Naive thymus-derived CD4-positive, alpha-beta T cell (primary cell): ENCODE measurements at regions not wholly inside any gene's neighbourhood (a gene's known extent, or its start where the extent isn't known, plus 50 kb on each side); places are given as distances from the start of the nearest gene placed in this dataset.

Experiments
- ATAC-seq: fragments of 150-1000 bp; cut with Tn5 transposase; 2 replicates; pipeline ENCODE4 v1.10.0; 2021; ENCODE audit warnings: mild to moderate bottlenecking, moderate library complexity
- CTCF ChIA-PET: fragments of 350-600 bp; sonication (Branson Sonifier 250); formaldehyde crosslinking; loops from one replicate; lab custom pipeline; 2021; ENCODE audit warnings: antibody characterized with exemption; lab: Charles Lee
- POLR2A ChIA-PET: fragments of 350-600 bp; sonication (Branson Sonifier 250); formaldehyde crosslinking; loops from one replicate; lab custom pipeline; 2021; ENCODE audit warnings: antibody characterized with exemption, inconsistent platforms; lab: Charles Lee
- DNase-seq, 9 donors: peaks; one replicate each; pipeline versions ENCODE4 v3.0.0 to v3.0.0-alpha.2; 2020 to 2022; ENCODE audit warnings: mixed read lengths in 1 of 9
- H3K27ac ChIP-seq: one replicate; pipeline ENCODE4 v1.7.0; 2013; ENCODE audit warnings: mild to moderate bottlenecking, low read depth, low read length, moderate library complexity
- H3K27me3 ChIP-seq, 2 donors: one replicate each; pipeline ENCODE4 v1.7.0; 2013; ENCODE audit warnings: low read length in 2 of 2, mild to moderate bottlenecking in 2 of 2, moderate library complexity in 2 of 2; ENCODE audit not compliant: control insufficient read depth in 2 of 2, insufficient read depth in 2 of 2
- H3K36me3 ChIP-seq, 3 experiments: 1 replicate in 2 of 3; 2 replicates in 1 of 3; pipeline ENCODE4 v1.7.0; 2013; ENCODE audit warnings: low read length in 3 of 3, mild to moderate bottlenecking in 3 of 3, moderate library complexity in 1 of 3; ENCODE audit not compliant: insufficient read depth in 3 of 3, control insufficient read depth in 2 of 3
- H3K4me1 ChIP-seq, 2 donors: one replicate each; pipeline ENCODE4 v1.7.0; 2013; ENCODE audit warnings: low read length in 2 of 2, mild to moderate bottlenecking in 2 of 2, moderate library complexity in 1 of 2; ENCODE audit not compliant: control insufficient read depth in 2 of 2, insufficient read depth in 2 of 2
- H3K4me3 ChIP-seq: 2 replicates; pipeline ENCODE4 v1.7.0; 2013; ENCODE audit warnings: mild to moderate bottlenecking, low read length
- H3K9me3 ChIP-seq, 3 experiments: 1 replicate in 2 of 3; 2 replicates in 1 of 3; pipeline ENCODE4 v1.7.0; 2013; ENCODE audit warnings: low read length in 3 of 3; ENCODE audit not compliant: control insufficient read depth in 2 of 3
- H3K27ac Mint-ChIP-seq, 9 donors: one replicate each; pipeline ENCODE4 v1.8.0; 2020 to 2022; ENCODE audit warnings: mixed read lengths in 9 of 9, mild to moderate bottlenecking in 8 of 9, moderate library complexity in 5 of 9, inconsistent platforms in 2 of 9
- H3K27me3 Mint-ChIP-seq, 5 donors: one replicate each; pipeline ENCODE4 v1.8.0; 2021 to 2022; ENCODE audit warnings: mixed read lengths in 5 of 5, mild to moderate bottlenecking in 1 of 5
- H3K36me3 Mint-ChIP-seq, 5 donors: one replicate each; pipeline ENCODE4 v1.8.0; 2020 to 2022; ENCODE audit warnings: mixed read lengths in 5 of 5, mild to moderate bottlenecking in 3 of 5, inconsistent platforms in 1 of 5
- H3K4me1 Mint-ChIP-seq, 7 donors: one replicate each; pipeline ENCODE4 v1.8.0; 2020 to 2022; ENCODE audit warnings: mixed read lengths in 7 of 7, mild to moderate bottlenecking in 3 of 7, inconsistent platforms in 1 of 7
- H3K4me3 Mint-ChIP-seq, 10 donors: one replicate each; pipeline ENCODE4 v1.8.0; 2020 to 2022; ENCODE audit warnings: mild to moderate bottlenecking in 10 of 10, mixed read lengths in 10 of 10, moderate library complexity in 6 of 10, inconsistent platforms in 2 of 10
- H3K9me3 Mint-ChIP-seq, 11 donors: one replicate each; pipeline ENCODE4 v1.8.0; 2020 to 2022; ENCODE audit warnings: mixed read lengths in 11 of 11, mild to moderate bottlenecking in 4 of 11, inconsistent platforms in 1 of 11, moderate library complexity in 1 of 11
- intact Hi-C, 2 donors: fragments of 100-400 bp; cut with micrococcal nuclease; formaldehyde crosslinking; loops; one replicate each; pipeline ENCODE4 v1.15.1; 2023

DNA sequence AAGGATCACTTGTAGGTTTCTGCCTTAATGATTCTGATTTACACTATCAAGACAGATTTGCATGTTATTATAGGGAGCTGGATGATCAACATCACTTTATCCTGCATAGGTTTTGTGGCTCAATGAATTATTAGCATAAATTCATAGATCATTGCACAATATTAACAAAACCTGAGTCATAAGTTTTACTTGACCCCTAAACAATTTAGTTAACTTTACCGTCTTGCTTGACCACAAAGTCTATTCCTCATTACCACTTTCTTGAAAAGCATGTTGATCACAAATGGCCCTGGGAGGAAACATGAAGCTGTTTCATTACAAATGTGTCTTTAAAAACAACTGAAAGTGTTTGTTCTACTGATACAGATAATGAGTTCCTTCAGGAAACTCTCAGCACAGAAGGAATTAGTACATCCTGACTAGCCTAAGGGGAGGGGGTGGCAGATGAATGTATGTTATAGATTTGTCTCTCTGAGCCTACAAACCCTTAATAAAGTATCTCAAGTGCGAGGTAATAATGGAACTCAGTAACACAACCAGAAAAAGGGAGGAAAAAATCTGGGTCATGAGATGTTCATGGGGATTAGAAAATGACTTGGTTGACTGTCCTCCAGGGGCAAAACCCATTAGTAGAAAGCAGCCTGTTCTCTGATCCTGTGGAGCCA is 303.4 kb downstream of the PIK3C3 start:
- ChIA-PET CTCF (no interaction called here), POLR2A (no interaction called here)
- ATAC-seq (no peak), DNase-seq (no peak)
- Histone ChIP-seq H3K4me1 (no peaks in the 10 kb centered on the region), H3K27me3 (no peaks in the 10 kb centered on the region), H3K9me3 (no peaks in the 10 kb centered on the region), H3K27ac (no peak overlapping the region), H3K4me3 (no peak overlapping the region), H3K36me3 (no peaks in the 10 kb centered on the region)
- H3K4me3 Mint-ChIP-seq, result no peak overlapping the region
- H3K9me3 Mint-ChIP-seq, result peaks cover 0 to 14% (median 2%) of the 10 kb centered on the region in 11 donors
- H3K4me1 Mint-ChIP-seq, result peaks cover 0 to 1% (median 0%) of the 10 kb centered on the region in 7 donors
- H3K36me3 Mint-ChIP-seq, result no peaks in the 10 kb centered on the region
- H3K27ac Mint-ChIP-seq, result no peak overlapping the region
- intact Hi-C loops, result no loop called here
- H3K27me3 Mint-ChIP-seq, result no peaks in the 10 kb centered on the region

DNA sequence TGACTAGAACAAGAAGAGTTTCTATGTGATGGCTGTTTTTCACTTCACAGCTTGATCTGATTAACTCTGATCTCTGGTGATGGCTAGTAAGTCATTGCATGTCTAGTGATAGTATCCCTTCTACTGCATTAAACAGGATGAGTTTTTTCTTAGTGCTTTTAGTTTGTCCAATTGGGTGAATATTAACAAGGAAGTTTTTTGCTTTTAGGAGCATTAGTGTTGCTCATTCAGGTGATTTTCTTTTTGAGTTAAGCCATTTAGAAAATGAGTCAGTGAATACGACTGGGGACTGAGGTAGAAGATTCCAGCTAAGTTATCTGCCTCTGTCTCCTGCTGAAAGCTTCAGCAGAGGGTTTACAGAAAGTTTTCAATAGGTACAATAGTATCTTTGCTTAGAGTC is 306.7 kb downstream of the PIK3C3 start:
- H3K27me3 Mint-ChIP-seq, result no peaks in the 10 kb centered on the region
- Histone ChIP-seq H3K27ac (no peak overlapping the region), H3K4me3 (no peak overlapping the region), H3K9me3 (no peaks in the 10 kb centered on the region), H3K36me3 (no peaks in the 10 kb centered on the region), H3K27me3 (no peaks in the 10 kb centered on the region), H3K4me1 (no peaks in the 10 kb centered on the region)
- POLR2A ChIA-PET, result no interaction called here
- intact Hi-C loops, result no loop called here
- ATAC-seq (no peak), DNase-seq (no peak)
- H3K4me1 Mint-ChIP-seq, result no peaks in the 10 kb centered on the region
- H3K36me3 Mint-ChIP-seq, result no peaks in the 10 kb centered on the region
- CTCF ChIA-PET, result no interaction called here
- peaks cover 0 to 3% (median 0%) of the 10 kb centered on the region in 11 donors for H3K9me3 Mint-ChIP-seq
- no peak overlapping the region for H3K27ac Mint-ChIP-seq
- no peak overlapping the region for H3K4me3 Mint-ChIP-seq

DNA sequence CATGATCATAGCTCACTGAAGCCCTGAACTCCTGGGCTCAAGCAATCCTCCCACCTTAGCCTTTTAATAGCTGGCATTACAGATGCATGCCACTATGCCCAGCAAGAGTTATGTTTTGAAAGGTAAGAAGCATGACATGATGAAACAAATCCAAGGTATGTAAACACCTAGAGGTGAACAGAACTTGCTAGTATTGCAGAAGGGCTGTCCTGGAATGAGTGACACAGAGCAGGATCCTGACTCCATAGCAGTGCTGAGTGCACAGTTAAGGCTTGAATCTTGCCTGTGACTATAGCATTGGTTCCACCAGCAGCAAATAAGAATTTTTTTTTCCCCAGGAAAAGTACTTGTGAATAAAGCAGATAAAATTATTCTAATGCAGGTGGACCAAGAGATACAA is 309.5 kb downstream of the PIK3C3 start:
- Mint-ChIP-seq H3K36me3 (no peaks in the 10 kb centered on the region), H3K4me3 (no peak overlapping the region), H3K27me3 (peaks cover 0 to 3% (median 0%) of the 10 kb centered on the region in 5 donors), H3K4me1 (no peaks in the 10 kb centered on the region), H3K9me3 (peaks cover 0 to 3% (median 0%) of the 10 kb centered on the region in 11 donors), H3K27ac (no peak overlapping the region)
- no peak overlapping the region for H3K4me3 ChIP-seq
- DNase-seq (no peak), ATAC-seq (no peak)
- ChIA-PET CTCF (no interaction called here), POLR2A (no interaction called here)
- no peaks in the 10 kb centered on the region for H3K4me1 ChIP-seq
- H3K27ac ChIP-seq, result no peak overlapping the region
- intact Hi-C loops, result no loop called here
- no peaks in the 10 kb centered on the region for H3K9me3 ChIP-seq
- H3K36me3 ChIP-seq, result no peaks in the 10 kb centered on the region
- no peaks in the 10 kb centered on the region for H3K27me3 ChIP-seq

DNA sequence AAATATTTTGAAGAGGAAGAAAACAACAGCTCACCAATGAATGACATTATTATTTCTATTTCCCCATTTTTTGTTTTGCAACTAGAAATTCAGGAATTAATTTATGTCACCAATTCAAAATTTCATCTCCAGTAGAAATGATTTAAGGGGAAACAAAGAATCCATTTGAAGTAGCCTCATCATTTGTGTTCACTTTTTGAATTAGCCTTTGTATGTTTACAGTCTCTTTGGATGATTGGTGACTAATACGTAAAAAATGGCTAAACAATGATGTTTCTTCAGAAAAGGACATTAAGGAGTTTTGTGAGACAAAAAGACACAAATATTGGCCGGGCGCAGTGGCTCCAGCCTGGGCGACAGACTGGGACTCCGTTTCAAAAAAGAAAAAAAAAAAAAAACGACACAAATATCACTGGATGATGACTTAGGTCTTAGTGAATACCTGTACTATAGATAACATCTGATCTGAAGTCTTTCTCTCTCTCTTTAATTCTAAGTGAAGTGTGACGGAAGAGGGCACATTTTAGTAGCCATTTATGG is 313.2 kb downstream of the PIK3C3 start:
- Histone ChIP-seq H3K36me3 (no peaks in the 10 kb centered on the region), H3K4me3 (no peak overlapping the region), H3K27me3 (no peaks in the 10 kb centered on the region), H3K9me3 (no peaks in the 10 kb centered on the region), H3K4me1 (no peaks in the 10 kb centered on the region), H3K27ac (no peak overlapping the region)
- intact Hi-C loops, result no loop called here
- ChIA-PET POLR2A (no interaction called here), CTCF (no interaction called here)
- H3K4me1 Mint-ChIP-seq, result no peaks in the 10 kb centered on the region
- DNase-seq, result no peak
- no peaks in the 10 kb centered on the region for H3K36me3 Mint-ChIP-seq
- ATAC-seq, result no peak
- peaks cover 0 to 4% (median 0%) of the 10 kb centered on the region in 5 donors for H3K27me3 Mint-ChIP-seq
- peaks cover 0 to 3% (median 0%) of the 10 kb centered on the region in 11 donors for H3K9me3 Mint-ChIP-seq
- no peak overlapping the region for H3K4me3 Mint-ChIP-seq
- H3K27ac Mint-ChIP-seq, result no peak overlapping the region

DNA sequence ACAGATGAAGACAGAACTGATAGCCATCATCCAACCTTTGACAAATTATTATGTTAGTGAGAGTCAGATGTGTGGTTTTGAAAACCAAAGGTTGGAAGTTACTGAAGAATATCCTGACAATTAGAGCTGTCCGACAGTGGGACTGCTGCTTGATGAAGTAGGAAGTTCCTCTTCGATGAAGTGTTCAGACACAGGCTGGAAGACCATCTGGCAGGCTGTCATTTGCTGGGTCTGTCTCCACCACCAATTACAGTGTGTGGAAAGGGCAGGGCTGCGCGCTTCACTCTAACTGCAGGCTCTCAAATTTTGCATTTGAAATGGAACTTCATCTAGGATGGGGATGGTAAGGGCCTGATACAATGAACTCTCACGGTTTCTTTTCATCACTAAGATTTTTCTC is 313.8 kb downstream of the PIK3C3 start:
- ATAC-seq (no peak), DNase-seq (no peak)
- Mint-ChIP-seq H3K4me3 (no peak overlapping the region), H3K27me3 (peaks cover 0 to 4% (median 0%) of the 10 kb centered on the region in 5 donors), H3K36me3 (no peaks in the 10 kb centered on the region), H3K27ac (no peak overlapping the region), H3K9me3 (peaks cover 0 to 3% (median 0%) of the 10 kb centered on the region in 11 donors), H3K4me1 (no peaks in the 10 kb centered on the region)
- no peaks in the 10 kb centered on the region for H3K36me3 ChIP-seq
- H3K9me3 ChIP-seq, result no peaks in the 10 kb centered on the region
- H3K4me3 ChIP-seq, result no peak overlapping the region
- no peaks in the 10 kb centered on the region for H3K4me1 ChIP-seq
- POLR2A ChIA-PET, result no interaction called here
- intact Hi-C loops, result no loop called here
- no peak overlapping the region for H3K27ac ChIP-seq
- CTCF ChIA-PET, result no interaction called here
- H3K27me3 ChIP-seq, result no peaks in the 10 kb centered on the region

DNA sequence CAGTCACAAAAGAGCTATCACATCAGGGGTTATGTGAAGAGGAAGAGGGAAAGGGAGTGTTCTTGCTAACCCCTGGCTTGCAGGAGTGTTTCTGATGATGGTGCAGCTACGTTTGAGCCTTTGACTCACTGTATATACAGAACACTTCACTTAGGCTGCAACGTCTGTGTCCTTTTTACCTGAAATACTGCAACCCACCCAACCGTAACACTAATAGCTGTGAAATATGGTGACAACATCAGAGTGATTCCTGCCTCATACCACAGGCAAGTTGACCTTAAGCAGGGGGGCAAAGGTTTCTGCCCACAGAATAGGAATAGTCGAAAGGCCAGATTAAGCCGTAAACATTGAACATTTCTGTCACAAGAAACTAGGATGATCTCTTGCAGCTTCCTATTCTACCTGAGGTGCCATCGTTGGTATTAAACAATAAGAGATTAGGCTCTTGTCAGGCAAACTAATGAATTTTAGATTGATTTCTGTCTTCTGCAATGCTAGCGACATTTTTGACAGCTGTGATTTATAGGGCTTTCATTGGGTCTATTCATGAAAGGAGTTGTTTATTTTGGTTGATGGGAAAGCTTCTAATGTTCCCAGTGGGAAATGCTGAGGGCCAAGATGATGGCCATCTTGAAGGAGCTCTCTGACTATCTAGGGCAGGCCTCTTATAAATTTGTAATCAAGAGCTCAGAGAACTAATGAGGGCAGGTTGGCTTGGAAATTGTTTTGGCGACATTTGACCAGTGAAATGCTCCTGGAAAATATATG is 316.8 kb downstream of the PIK3C3 start:
- peaks cover 0 to 4% (median 0%) of the 10 kb centered on the region in 5 donors for H3K27me3 Mint-ChIP-seq
- ATAC-seq (no peak), DNase-seq (no peak)
- H3K9me3 Mint-ChIP-seq, result peaks cover 0 to 2% (median 0%) of the 10 kb centered on the region in 11 donors
- no peak overlapping the region for H3K27ac Mint-ChIP-seq
- POLR2A ChIA-PET, result no interaction called here
- intact Hi-C loops, result loop anchor here in 1 of 2 donors (5.0 kb wide), 1 partner anchor 160 kb away; no protein-coding TSS in a partner anchor
- CTCF ChIA-PET, result no interaction called here
- no peaks in the 10 kb centered on the region for H3K36me3 ChIP-seq
- H3K4me1 Mint-ChIP-seq, result peaks cover 0 to 2% (median 0%) of the 10 kb centered on the region in 7 donors
- no peak overlapping the region for H3K4me3 Mint-ChIP-seq
- H3K27me3 ChIP-seq, result no peaks in the 10 kb centered on the region
- no peak overlapping the region for H3K27ac ChIP-seq
- no peak overlapping the region for H3K4me3 ChIP-seq
- H3K9me3 ChIP-seq, result no peaks in the 10 kb centered on the region
- no peaks in the 10 kb centered on the region for H3K4me1 ChIP-seq
- H3K36me3 Mint-ChIP-seq, result no peaks in the 10 kb centered on the region
